ENCODE measurements at regions not wholly inside any gene's neighbourhood (a gene's known extent, or its start where the extent isn't known, plus 50 kb on each side); places are given as distances from the start of the nearest gene placed in this dataset.
A peak's percentile ranks its signal among the peaks of the same experiment; 100 is the strongest.

DNA sequence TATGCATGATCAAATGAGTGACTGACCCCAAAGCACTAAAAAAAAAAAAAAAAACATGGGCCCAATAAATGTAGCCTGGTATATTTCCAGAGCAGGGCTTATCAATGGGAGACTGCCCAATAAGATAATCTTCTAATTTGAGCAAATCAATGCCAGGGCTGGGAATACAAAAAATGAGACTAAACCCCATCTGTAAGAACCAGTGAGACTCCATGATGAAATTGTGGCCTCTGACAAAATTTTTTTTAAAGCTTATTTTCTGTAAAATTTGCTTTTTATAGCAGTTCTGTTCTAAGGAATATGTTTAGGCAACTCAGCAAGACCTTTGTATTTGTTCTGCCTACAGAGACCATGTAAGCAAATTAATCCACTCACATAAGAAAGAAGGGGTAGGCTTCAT lies 186.8 kb upstream of the CCDC150 start:
- H3K4me3 Mint-ChIP-seq = no peak overlapping the region
- no peaks in the 10 kb centered on the region for H3K9me3 Mint-ChIP-seq
- DNase-seq (no peak), ATAC-seq (no peak)
- H3K27me3 ChIP-seq (ENCODE audit: control insufficient read depth, insufficient read depth, low read length) = peaks cover 14% of the 10 kb centered on the region
- H3K36me3 Mint-ChIP-seq = no peaks in the 10 kb centered on the region
- intact Hi-C loops (cut with micrococcal nuclease) = no loop called here
- H3K9me3 ChIP-seq (ENCODE audit: control insufficient read depth, insufficient read depth, low read length) = no peaks in the 10 kb centered on the region
- peaks cover 8 to 18% of the 10 kb centered on the region in 2 donors for H3K27me3 Mint-ChIP-seq (ENCODE audit: low read depth in 2 of 2)
- TF ChIP-seq, protein P1, sequence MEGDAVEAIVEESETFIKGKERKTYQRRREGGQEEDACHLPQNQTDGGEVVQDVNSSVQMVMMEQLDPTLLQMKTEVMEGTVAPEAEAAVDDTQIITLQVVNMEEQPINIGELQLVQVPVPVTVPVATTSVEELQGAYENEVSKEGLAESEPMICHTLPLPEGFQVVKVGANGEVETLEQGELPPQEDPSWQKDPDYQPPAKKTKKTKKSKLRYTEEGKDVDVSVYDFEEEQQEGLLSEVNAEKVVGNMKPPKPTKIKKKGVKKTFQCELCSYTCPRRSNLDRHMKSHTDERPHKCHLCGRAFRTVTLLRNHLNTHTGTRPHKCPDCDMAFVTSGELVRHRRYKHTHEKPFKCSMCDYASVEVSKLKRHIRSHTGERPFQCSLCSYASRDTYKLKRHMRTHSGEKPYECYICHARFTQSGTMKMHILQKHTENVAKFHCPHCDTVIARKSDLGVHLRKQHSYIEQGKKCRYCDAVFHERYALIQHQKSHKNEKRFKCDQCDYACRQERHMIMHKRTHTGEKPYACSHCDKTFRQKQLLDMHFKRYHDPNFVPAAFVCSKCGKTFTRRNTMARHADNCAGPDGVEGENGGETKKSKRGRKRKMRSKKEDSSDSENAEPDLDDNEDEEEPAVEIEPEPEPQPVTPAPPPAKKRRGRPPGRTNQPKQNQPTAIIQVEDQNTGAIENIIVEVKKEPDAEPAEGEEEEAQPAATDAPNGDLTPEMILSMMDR (IDR thresholded peaks at IDR 0.05) = no peak
- no peaks in the 10 kb centered on the region for H3K36me3 ChIP-seq (ENCODE audit: control insufficient read depth, insufficient read depth, low read length)
- no peaks in the 10 kb centered on the region for H3K4me1 Mint-ChIP-seq
- no peak overlapping the region for H3K4me3 ChIP-seq (ENCODE audit: low read length)
- H3K27ac Mint-ChIP-seq = no peak overlapping the region
- H3K4me1 ChIP-seq (ENCODE audit: control insufficient read depth, insufficient read depth, low read length) = no peaks in the 10 kb centered on the region
- no peak overlapping the region for H3K27ac ChIP-seq (ENCODE audit: low read length)

DNA sequence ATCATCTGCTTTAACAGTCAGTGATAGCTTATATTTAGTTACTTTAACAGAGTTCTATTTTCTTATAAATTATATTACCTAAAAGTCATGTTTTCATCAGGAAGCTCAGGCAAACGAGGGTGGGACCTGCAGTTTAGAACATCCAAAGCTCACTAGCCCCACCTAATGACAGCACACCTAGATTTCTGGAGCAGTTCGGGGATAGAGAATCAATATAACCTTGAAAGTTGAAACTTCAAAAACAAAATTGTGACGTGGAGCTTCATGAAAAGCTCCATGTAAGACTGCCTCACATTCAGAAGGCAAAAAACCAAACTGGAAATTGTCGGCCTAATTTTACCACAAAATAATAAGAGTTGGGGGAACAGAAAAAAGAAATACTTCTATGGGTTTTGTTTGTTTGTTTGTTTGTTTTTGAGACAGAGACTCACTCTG lies 185.9 kb upstream of the CCDC150 start:
- TF ChIP-seq, protein P1 (IDR thresholded peaks at IDR 0.05) = no peak
- intact Hi-C loops (cut with micrococcal nuclease) = no loop called here

DNA sequence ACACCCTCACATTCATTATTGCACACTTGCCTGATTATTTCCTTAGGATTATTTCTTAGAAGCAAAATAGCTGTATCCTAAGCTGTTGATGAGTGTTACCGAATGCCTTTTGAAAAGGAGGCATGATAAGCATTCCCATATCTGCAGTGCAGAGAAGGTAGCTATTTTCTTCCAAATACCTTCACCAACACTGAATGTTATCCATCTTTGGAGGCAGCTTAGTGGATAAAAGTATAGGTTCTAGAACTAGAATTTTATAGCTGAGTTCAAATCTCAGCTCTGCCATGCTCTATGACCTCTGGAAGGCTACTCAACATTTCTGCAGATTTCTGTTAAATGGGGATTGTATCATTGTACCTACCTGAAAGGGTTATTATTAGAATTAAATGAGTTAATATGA lies 185.0 kb upstream of the CCDC150 start:
- DNase-seq (no peak), ATAC-seq (no peak)
- H3K27ac ChIP-seq (ENCODE audit: low read length) = no peak overlapping the region
- TF ChIP-seq, protein P1 (IDR thresholded peaks at IDR 0.05) = no peak
- H3K36me3 Mint-ChIP-seq = no peaks in the 10 kb centered on the region
- H3K9me3 Mint-ChIP-seq = no peaks in the 10 kb centered on the region
- H3K4me3 ChIP-seq (ENCODE audit: low read length) = no peak overlapping the region
- peaks cover 13 to 35% of the 10 kb centered on the region in 2 donors for H3K27me3 Mint-ChIP-seq (ENCODE audit: low read depth in 2 of 2)
- H3K36me3 ChIP-seq (ENCODE audit: control insufficient read depth, insufficient read depth, low read length) = no peaks in the 10 kb centered on the region
- H3K4me3 Mint-ChIP-seq = no peak overlapping the region
- H3K27me3 ChIP-seq (ENCODE audit: control insufficient read depth, insufficient read depth, low read length) = peaks cover 21% of the 10 kb centered on the region
- intact Hi-C loops (cut with micrococcal nuclease) = no loop called here
- H3K4me1 ChIP-seq (ENCODE audit: control insufficient read depth, insufficient read depth, low read length) = peaks cover 2% of the 10 kb centered on the region
- no CpG with 5 or more reads among the region's 1 CpG for WGBS (ENCODE audit: insufficient coverage)
- no peak overlapping the region for H3K27ac Mint-ChIP-seq
- peaks cover under 1 to 7% of the 10 kb centered on the region in 2 donors for H3K4me1 Mint-ChIP-seq
- no peaks in the 10 kb centered on the region for H3K9me3 ChIP-seq (ENCODE audit: control insufficient read depth, insufficient read depth, low read length)

More for the DNA sequence above, 185.9 kb upstream of the CCDC150 start:
- ATAC-seq = no peak
- H3K27me3 ChIP-seq (ENCODE audit: control insufficient read depth, insufficient read depth, low read length) = peaks cover 14% of the 10 kb centered on the region
- no peak overlapping the region for H3K27ac Mint-ChIP-seq
- no peaks in the 10 kb centered on the region for H3K4me1 ChIP-seq (ENCODE audit: control insufficient read depth, insufficient read depth, low read length)
- H3K27ac ChIP-seq (ENCODE audit: low read length) = no peak overlapping the region
- H3K27me3 Mint-ChIP-seq (ENCODE audit: low read depth in 2 of 2) = peaks cover 9 to 26% of the 10 kb centered on the region in 2 donors
- peak in 1 of 2 donors; percentile 66 for DNase-seq
- WGBS (ENCODE audit: insufficient coverage) = 11% methylated on average over 3 of the region's 4 CpGs
- no peak overlapping the region for H3K4me3 Mint-ChIP-seq
- no peaks in the 10 kb centered on the region for H3K36me3 ChIP-seq (ENCODE audit: control insufficient read depth, insufficient read depth, low read length)
- H3K9me3 Mint-ChIP-seq = no peaks in the 10 kb centered on the region
- H3K4me3 ChIP-seq (ENCODE audit: low read length) = no peak overlapping the region
- no peaks in the 10 kb centered on the region for H3K9me3 ChIP-seq (ENCODE audit: control insufficient read depth, insufficient read depth, low read length)
- H3K4me1 Mint-ChIP-seq = no peaks in the 10 kb centered on the region
- no peaks in the 10 kb centered on the region for H3K36me3 Mint-ChIP-seq

DNA sequence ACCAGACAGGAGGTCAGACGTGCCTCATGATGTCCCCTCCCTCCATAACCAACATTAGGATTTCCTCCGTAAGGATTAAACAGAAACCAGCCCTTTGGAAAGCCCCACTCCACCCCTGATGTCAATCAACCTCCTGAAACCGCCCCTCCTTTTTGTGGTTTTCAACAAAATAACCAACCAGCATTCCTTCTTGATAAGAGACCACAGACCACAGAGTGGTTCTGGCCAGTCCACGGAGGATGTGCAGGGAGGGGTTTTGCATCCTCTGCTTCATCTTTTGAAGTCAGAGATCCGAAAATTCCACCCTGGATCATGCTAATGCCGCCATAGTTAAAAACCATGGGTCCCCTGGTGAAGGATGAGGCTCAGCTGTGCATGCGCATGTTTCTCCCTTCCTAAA lies 180.0 kb upstream of the CCDC150 start:
- peaks cover 22 to 57% of the 10 kb centered on the region in 2 donors for H3K27me3 Mint-ChIP-seq (ENCODE audit: low read depth in 2 of 2)
- no peak overlapping the region for H3K4me3 Mint-ChIP-seq
- H3K9me3 ChIP-seq (ENCODE audit: control insufficient read depth, insufficient read depth, low read length) = no peaks in the 10 kb centered on the region
- peak in 2 of 3 donors; percentile 37 to 53 for ATAC-seq
- H3K27me3 ChIP-seq (ENCODE audit: control insufficient read depth, insufficient read depth, low read length) = peaks cover 23% of the 10 kb centered on the region
- no peak overlapping the region for H3K27ac ChIP-seq (ENCODE audit: low read length)
- peaks cover 6% of the 10 kb centered on the region for H3K4me1 ChIP-seq (ENCODE audit: control insufficient read depth, insufficient read depth, low read length)
- intact Hi-C loops (cut with micrococcal nuclease) = no loop called here
- no peak overlapping the region for H3K4me3 ChIP-seq (ENCODE audit: low read length)
- TF ChIP-seq, protein P1 (IDR thresholded peaks at IDR 0.05) = no peak
- no peaks in the 10 kb centered on the region for H3K36me3 Mint-ChIP-seq
- DNase-seq = peak in 1 of 2 donors; percentile 27
- H3K27ac Mint-ChIP-seq = no peak overlapping the region
- H3K36me3 ChIP-seq (ENCODE audit: control insufficient read depth, insufficient read depth, low read length) = no peaks in the 10 kb centered on the region
- WGBS (ENCODE audit: insufficient coverage) = under 1% methylated on average over 6 of the region's 7 CpGs
- H3K9me3 Mint-ChIP-seq = no peaks in the 10 kb centered on the region
- peaks cover 7 to 13% of the 10 kb centered on the region in 2 donors for H3K4me1 Mint-ChIP-seq
